HG03432 (cell line): ENCODE measurements at regions not wholly inside any gene's neighbourhood (a gene's known extent, or its start where the extent isn't known, plus 50 kb on each side); places are given as distances from the start of the nearest gene placed in this dataset.
"Not testable (repeated sequence)": the region's sequence is repeated elsewhere in the genome, so short reads cannot be mapped to it uniquely, and the experiment has no call there.

Source experiments
- ATAC-seq: cut with Tn5 transposase; IDR thresholded peaks from one replicate; pipeline ENCODE4 v1.9.1; 2021; ENCODE audit warnings: mild to moderate bottlenecking, moderate library complexity; ENCODE audit not compliant: unreplicated experiment

GRCh38 chr13:60933638-60934037, 482.0 kb downstream of the PCDH20 start:
- no peak for ATAC-seq

GRCh38 chr13:60931858-60932546, 483.6 kb downstream of the PCDH20 start:
- ATAC-seq, result no peak

- no peak for ATAC-seq
These were observed 490.0 kb downstream of the PCDH20 start for GRCh38 chr13:60925686-60926085.

- ATAC-seq, result no peak
These were observed 490.8 kb downstream of the PCDH20 start for GRCh38 chr13:60924856-60925255.

DNA sequence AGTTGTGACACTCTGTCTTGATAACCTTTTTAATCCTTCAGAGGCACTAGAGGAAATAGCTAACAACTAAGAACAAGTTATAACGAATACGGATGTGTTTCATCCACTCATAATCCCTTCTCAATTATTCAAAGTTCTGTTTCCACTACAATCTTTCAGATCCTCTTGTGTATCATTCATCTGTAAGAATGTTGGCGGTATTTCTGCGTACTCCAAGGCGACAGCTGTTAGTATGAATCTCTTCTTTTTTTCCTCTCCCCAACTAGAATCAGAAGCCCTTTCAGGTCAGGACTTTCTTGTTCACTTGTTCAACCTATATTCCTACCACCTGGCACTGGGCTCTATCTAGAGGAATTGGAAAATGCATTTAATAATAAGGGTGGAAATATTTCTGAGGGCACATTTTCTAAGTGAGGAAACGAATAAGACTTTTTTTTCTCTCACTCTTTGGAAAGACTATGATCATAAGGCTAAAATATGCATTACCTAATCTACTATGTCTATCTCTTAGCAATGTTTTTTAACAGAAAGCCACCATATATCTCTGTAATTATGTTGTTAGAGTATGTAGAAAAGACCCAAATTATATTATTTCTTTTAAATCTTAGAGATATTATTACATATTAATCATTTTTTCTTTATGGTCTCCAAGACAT, 492.9 kb downstream of the PCDH20 start:
- ATAC-seq, result no peak

DNA sequence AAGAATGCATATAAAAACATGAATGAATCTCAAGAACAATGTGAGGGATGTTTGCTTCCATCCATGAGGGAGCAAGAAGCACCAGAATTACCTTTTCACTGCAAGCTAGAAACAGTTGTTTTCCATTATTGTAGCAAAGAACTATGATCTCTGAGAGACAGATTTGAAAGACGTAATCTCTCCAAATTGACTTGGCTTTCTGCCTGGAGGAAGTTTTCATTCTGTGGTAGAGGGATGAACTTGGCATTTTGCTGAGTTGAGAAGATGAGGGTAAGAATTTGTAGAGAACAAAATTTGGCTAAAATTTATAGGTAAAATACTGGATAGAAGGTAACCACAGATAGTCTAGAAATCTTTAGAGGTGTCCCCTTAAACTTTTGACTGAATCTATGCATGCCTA, 496.8 kb downstream of the TDRD3 start:
- no peak for ATAC-seq

GRCh38 chr13:60887711-60888110, 490.7 kb downstream of the TDRD3 start:
- no peak for ATAC-seq

- no peak for ATAC-seq
These were observed 484.5 kb downstream of the TDRD3 start for GRCh38 chr13:60881507-60881906.

DNA sequence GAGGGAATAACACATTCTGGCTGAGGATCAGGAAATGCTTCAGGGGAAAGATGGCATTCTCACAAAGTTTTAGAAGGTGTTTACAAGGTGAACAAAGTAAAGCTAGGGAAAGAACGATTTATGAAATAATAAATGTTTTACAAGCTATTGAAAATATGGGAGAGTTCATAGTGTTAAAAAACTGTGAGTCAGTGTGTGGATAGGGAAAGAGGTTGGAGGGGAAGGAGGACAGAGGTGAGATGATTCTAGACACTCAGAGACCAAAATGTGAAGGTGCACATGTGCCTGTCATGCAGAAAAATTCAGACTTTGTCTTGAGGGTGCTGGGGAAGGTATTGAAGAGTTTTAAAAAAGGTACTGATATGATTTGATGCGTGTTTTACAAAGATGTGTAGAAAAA, 476.1 kb downstream of the TDRD3 start:
- no peak for ATAC-seq

GRCh38 chr13:60869941-60870613, 473.1 kb downstream of the TDRD3 start:
- no peak for ATAC-seq

- no peak for ATAC-seq
These were observed 472.2 kb downstream of the TDRD3 start for GRCh38 chr13:60869225-60869624.

DNA sequence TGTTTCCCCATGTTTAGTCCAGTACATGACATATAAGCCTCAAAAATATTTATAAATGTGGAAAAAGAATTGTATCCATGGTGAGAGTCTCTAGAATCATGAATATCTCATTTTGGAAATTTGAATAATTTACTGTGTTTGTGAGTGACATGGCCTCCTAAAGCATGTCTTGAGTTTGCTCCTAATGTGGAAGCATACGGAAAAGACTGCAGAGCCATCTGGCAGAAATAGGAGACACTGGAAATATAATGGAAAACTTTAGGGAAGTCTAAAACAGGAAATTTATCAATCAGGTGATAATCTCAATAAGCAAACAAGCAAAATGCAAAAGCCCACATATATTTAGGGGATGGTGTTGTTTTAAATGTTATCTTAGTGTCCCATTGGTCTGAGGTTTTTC, 465.0 kb downstream of the TDRD3 start:
- ATAC-seq, result no peak

- ATAC-seq, result no peak
These were observed 460.7 kb downstream of the TDRD3 start for GRCh38 chr13:60857698-60858097.

DNA sequence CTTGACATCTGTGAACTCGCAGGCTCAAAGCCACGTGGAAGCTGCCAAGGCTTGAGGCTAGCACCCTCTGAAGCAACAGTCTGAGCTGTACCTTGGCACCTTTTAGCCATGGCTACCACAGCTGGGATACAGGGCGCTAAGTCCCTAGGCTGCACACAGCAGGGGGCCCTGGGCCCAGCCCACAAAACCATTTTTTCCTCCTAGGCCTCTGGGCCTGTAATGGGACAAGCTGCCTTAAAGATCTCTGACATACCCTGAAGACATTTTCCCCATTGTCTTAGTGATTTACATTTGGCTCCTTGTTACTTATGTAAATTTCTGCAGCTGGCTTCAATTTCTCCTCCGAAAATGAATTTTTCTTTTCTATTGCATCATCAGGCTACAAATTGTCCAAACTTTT, 455.9 kb downstream of the TDRD3 start:
- ATAC-seq, result no peak

GRCh38 chr13:60851378-60851777, 454.4 kb downstream of the TDRD3 start:
- ATAC-seq, result no peak

GRCh38 chr13:60850526-60850925, 453.5 kb downstream of the TDRD3 start:
- ATAC-seq, result no peak

GRCh38 chr13:60838581-60838980, 441.6 kb downstream of the TDRD3 start:
- no peak for ATAC-seq

- no peak for ATAC-seq
These were observed 440.8 kb downstream of the TDRD3 start for GRCh38 chr13:60837806-60838205.

- no peak for ATAC-seq
These were observed 439.8 kb downstream of the TDRD3 start for GRCh38 chr13:60836821-60837220.

- no peak for ATAC-seq
These were observed 414.6 kb downstream of the TDRD3 start for GRCh38 chr13:60811581-60811980.

DNA sequence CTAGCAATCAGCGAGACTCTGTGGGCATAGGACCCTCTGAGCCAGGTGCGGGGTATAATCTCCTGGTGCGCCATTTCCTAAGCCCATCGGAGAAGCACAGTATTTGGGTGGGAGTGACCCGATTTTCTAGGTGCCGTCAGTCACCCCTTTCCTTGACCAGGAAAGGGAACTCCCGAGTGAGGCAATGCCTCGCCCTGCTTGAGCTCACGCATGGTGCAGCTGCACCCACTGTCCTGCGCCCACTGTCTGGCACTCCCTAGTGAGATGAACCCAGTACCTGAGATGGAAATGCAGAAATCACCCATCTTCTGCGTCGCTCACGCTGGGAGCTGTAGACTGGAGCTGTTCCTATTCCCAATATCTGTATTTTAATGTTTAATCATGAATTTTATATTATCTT, 408.6 kb downstream of the TDRD3 start:
- ATAC-seq, result not testable (repeated sequence)

DNA sequence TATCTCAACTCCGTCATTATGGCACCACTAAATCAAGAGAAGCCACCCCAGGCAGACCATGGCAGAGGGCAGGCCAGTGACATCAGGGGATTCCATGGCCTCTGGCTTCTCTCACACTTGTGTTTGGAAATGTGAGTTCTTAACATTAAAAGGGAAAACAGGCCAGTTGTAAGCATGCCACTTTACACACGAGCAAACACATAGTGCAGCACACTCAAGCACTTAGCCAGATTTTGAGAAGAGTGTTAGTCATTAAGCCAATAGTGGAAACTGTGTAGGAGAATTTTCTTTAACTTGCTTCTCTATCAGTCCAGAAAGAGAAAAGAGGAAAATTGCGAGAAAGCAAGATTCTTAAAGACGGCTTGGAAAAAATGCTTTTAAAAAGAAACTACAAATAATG, 401.5 kb downstream of the TDRD3 start:
- no peak for ATAC-seq
